Kidney (tissue), 13 donors: ENCODE measurements at regions not wholly inside any gene's neighbourhood (a gene's known extent, or its start where the extent isn't known, plus 50 kb on each side); places are given as distances from the start of the nearest gene placed in this dataset.

ENCODE experiments used
- DNase-seq, 5 donors: peaks; one replicate each; pipeline ENCODE4 v3.0.0-alpha.2; 2013 to 2020
- FAIRE-seq: peaks from 2 replicates; lab custom pipeline; 2012; peaks lifted over from hg19 to GRCh38; lab: Jason Lieb, UNC
- H3K27ac ChIP-seq, 2 donors: one replicate each; pipeline ENCODE4 v1.7.0; 2013; ENCODE audit warnings: low read depth in 2 of 2, low read length in 2 of 2, inconsistent platforms in 1 of 2
- H3K27me3 ChIP-seq: one replicate; pipeline ENCODE4 v1.7.1; 2013; ENCODE audit warnings: low read length, inconsistent platforms; ENCODE audit not compliant: control insufficient read depth, insufficient read depth
- H3K36me3 ChIP-seq, 3 donors: one replicate each; pipeline versions ENCODE4 v1.7.0 to v1.7.1; 2013; ENCODE audit warnings: low read length in 3 of 3, control low read depth in 1 of 3, inconsistent platforms in 1 of 3; ENCODE audit not compliant: insufficient read depth in 3 of 3, control insufficient read depth in 2 of 3
- H3K4me1 ChIP-seq, 3 donors: one replicate each; pipeline versions ENCODE4 v1.7.0 to v1.7.1; 2013; ENCODE audit warnings: low read length in 3 of 3, inconsistent platforms in 1 of 3, low read depth in 1 of 3; ENCODE audit not compliant: control insufficient read depth in 2 of 3, insufficient read depth in 2 of 3
- H3K4me3 ChIP-seq, 3 donors: one replicate each; pipeline versions ENCODE4 v1.7.0 to v1.8.1; 2013; ENCODE audit warnings: low read length in 3 of 3, control low read depth in 1 of 3, inconsistent platforms in 1 of 3
- H3K9ac ChIP-seq, 3 donors: one replicate each; pipeline versions ENCODE4 v1.7.0 to v1.7.1; 2013; ENCODE audit warnings: low read length in 3 of 3, control low read depth in 1 of 3, inconsistent platforms in 1 of 3
- H3K9me3 ChIP-seq, 3 donors: one replicate each; pipeline versions ENCODE4 v1.7.0 to v1.7.1; 2013; ENCODE audit warnings: low read length in 3 of 3, control low read depth in 1 of 3, inconsistent platforms in 1 of 3; ENCODE audit not compliant: control insufficient read depth in 2 of 3, insufficient read depth in 1 of 3
- CTCF ChIP-seq: IDR thresholded peaks from 3 replicates; pipeline ENCODE4 v1.5.1; 2012; ENCODE audit warnings: mild to moderate bottlenecking, moderate library complexity, borderline replicate concordance; ENCODE audit not compliant: insufficient read depth; ENCODE audit errors: extremely low read depth
- intact Hi-C: fragments of 100-400 bp; cut with DNase I; formaldehyde crosslinking; loops from one replicate; pipeline ENCODE4 v1.11.1; 2022
- donor health status: control.
- donor health status: control.
- donor health status: control.
- donor health status: control.
- donor health status: control.
- donor health status: DM: yes; HTN: yes; CAD: no.
- donor health status: Normal renal cell carcinoma (clear cell type).

- FAIRE-seq, result no peak
- TF ChIP-seq CTCF, result no peak
These were observed 523.0 kb upstream of the CDH11 start for GRCh38 chr16:65644821-65645220.

DNA sequence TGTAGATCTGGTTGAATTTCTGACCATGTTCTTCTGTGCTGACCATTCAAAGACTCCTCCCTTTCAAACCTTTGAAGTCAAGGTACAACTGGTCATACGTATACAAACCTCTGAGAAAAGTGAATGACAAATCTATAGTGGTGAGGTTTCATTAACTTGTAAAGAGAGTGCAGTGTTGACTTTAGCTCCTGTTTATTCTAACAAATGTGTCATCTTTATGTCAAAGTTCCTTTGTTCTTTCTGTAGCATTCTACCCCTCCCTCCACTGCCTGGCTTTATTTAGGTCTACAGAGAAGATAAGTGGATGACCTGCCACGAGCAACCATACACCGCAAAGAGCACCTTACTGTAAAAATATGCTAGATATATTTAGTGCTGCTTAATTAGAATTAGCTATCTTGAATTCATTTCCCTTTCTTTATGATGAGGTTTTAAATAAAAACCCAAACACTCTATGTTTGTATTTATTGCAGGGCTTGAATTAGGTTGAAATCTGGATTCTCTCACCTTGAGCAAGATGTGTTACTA is 520.0 kb upstream of the CDH11 start:
- H3K36me3 ChIP-seq, result no peaks in the 10 kb centered on the region
- intact Hi-C loops, result no loop called here
- H3K9me3 ChIP-seq, result peaks cover 0 to 2% (median 0%) of the 10 kb centered on the region in 3 donors
- no peak for FAIRE-seq
- no peak for TF ChIP-seq CTCF
- H3K27ac ChIP-seq, result no peak overlapping the region
- no peaks in the 10 kb centered on the region for H3K27me3 ChIP-seq
- no peak overlapping the region for H3K4me3 ChIP-seq
- no peak for DNase-seq
- H3K9ac ChIP-seq, result no peak overlapping the region
- H3K4me1 ChIP-seq, result no peaks in the 10 kb centered on the region

More at GRCh38 chr16:65644821-65645220, 523.0 kb upstream of the CDH11 start:
- Histone ChIP-seq H3K4me1 (no peaks in the 10 kb centered on the region), H3K9ac (no peak overlapping the region), H3K4me3 (no peak overlapping the region), H3K9me3 (peaks cover 0 to 2% (median 0%) of the 10 kb centered on the region in 3 donors), H3K27me3 (no peaks in the 10 kb centered on the region), H3K36me3 (no peaks in the 10 kb centered on the region), H3K27ac (no peak overlapping the region)
- intact Hi-C loops, result no loop called here
- no peak for DNase-seq

DNA sequence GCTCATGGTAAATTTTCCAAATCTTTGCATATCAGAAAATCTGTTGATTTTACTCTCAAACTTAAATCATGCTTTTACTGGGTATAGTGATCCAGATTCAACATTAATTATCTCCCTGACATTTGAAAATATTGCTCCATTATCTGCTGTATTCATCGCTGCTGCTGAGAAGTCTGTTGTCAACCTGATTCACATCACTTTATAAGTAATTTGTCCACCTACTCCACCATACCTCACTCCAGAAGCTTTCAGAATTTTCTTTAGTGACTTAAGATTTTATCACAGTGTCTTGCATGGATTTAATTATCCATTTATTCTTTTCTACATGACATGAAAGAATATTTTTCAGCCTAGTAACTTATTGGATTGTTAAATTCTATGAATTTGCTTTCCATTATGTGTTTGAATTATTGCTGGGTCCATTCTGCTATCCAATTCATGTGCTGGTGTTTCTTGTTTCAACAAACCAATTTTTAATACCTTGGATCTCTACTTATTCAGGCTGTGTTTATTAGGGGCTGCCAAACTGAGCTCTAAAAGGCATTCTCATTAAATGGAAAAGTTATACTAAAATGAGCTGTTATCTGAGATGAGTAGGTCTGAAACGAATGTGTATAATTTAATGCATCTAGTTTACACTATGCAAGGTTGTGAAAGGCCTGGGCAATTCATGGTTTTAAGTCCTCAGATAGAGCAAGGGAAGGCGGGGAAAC is 519.3 kb upstream of the CDH11 start:
- H3K36me3 ChIP-seq, result no peaks in the 10 kb centered on the region
- no peaks in the 10 kb centered on the region for H3K27me3 ChIP-seq
- no peak for TF ChIP-seq CTCF
- H3K27ac ChIP-seq, result no peak overlapping the region
- no peaks in the 10 kb centered on the region for H3K4me1 ChIP-seq
- no peak overlapping the region for H3K9ac ChIP-seq
- H3K9me3 ChIP-seq, result peaks cover 0 to 2% (median 0%) of the 10 kb centered on the region in 3 donors
- FAIRE-seq (no peak), DNase-seq (no peak)
- intact Hi-C loops, result no loop called here
- no peak overlapping the region for H3K4me3 ChIP-seq
